ENCODE measurements at regions not wholly inside any gene's neighbourhood (a gene's known extent, or its start where the extent isn't known, plus 50 kb on each side); places are given as distances from the start of the nearest gene placed in this dataset.

GRCh38 chr2:163177592-163177991 lies 339.0 kb upstream of the KCNH7 start:
- no peak for TF ChIP-seq MXI1 (conservative IDR thresholded peaks at IDR 0.05; ENCODE audit: poor library complexity, severe bottlenecking)
- no peak for TF ChIP-seq POLR2AphosphoS5 (IDR thresholded peaks at IDR 0.05)
- TF ChIP-seq, protein P1, sequence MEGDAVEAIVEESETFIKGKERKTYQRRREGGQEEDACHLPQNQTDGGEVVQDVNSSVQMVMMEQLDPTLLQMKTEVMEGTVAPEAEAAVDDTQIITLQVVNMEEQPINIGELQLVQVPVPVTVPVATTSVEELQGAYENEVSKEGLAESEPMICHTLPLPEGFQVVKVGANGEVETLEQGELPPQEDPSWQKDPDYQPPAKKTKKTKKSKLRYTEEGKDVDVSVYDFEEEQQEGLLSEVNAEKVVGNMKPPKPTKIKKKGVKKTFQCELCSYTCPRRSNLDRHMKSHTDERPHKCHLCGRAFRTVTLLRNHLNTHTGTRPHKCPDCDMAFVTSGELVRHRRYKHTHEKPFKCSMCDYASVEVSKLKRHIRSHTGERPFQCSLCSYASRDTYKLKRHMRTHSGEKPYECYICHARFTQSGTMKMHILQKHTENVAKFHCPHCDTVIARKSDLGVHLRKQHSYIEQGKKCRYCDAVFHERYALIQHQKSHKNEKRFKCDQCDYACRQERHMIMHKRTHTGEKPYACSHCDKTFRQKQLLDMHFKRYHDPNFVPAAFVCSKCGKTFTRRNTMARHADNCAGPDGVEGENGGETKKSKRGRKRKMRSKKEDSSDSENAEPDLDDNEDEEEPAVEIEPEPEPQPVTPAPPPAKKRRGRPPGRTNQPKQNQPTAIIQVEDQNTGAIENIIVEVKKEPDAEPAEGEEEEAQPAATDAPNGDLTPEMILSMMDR (IDR thresholded peaks at IDR 0.05; ENCODE audit: poor library complexity, severe bottlenecking): no peak
- TF ChIP-seq EP300 (conservative IDR thresholded peaks at IDR 0.05; ENCODE audit: poor library complexity, severe bottlenecking): no peak
- TF ChIP-seq EZH2 (IDR thresholded peaks at IDR 0.05; ENCODE audit: borderline replicate concordance, insufficient read depth, low read length, poor library complexity, severe bottlenecking): no peak
- TF ChIP-seq, protein P2, sequence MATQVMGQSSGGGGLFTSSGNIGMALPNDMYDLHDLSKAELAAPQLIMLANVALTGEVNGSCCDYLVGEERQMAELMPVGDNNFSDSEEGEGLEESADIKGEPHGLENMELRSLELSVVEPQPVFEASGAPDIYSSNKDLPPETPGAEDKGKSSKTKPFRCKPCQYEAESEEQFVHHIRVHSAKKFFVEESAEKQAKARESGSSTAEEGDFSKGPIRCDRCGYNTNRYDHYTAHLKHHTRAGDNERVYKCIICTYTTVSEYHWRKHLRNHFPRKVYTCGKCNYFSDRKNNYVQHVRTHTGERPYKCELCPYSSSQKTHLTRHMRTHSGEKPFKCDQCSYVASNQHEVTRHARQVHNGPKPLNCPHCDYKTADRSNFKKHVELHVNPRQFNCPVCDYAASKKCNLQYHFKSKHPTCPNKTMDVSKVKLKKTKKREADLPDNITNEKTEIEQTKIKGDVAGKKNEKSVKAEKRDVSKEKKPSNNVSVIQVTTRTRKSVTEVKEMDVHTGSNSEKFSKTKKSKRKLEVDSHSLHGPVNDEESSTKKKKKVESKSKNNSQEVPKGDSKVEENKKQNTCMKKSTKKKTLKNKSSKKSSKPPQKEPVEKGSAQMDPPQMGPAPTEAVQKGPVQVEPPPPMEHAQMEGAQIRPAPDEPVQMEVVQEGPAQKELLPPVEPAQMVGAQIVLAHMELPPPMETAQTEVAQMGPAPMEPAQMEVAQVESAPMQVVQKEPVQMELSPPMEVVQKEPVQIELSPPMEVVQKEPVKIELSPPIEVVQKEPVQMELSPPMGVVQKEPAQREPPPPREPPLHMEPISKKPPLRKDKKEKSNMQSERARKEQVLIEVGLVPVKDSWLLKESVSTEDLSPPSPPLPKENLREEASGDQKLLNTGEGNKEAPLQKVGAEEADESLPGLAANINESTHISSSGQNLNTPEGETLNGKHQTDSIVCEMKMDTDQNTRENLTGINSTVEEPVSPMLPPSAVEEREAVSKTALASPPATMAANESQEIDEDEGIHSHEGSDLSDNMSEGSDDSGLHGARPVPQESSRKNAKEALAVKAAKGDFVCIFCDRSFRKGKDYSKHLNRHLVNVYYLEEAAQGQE (IDR thresholded peaks at IDR 0.05; ENCODE audit: borderline replicate concordance): no peak
- TF ChIP-seq TAF1 (IDR thresholded peaks at IDR 0.05; ENCODE audit: low read depth): no peak
- no peak for TF ChIP-seq RAD21 (conservative IDR thresholded peaks at IDR 0.05)
